Uterus (tissue), 3 donors: ENCODE measurements at regions not wholly inside any gene's neighbourhood (a gene's known extent, or its start where the extent isn't known, plus 50 kb on each side); places are given as distances from the start of the nearest gene placed in this dataset.
A peak's percentile ranks its signal among the peaks of the same experiment; 100 is the strongest.
"Not testable (repeated sequence)": the region's sequence is repeated elsewhere in the genome, so short reads cannot be mapped to it uniquely, and the experiment has no call there.

ENCODE experiments used
- DNase-seq, 2 donors: peaks; one replicate each; pipeline ENCODE4 v3.0.0-alpha.2; 2019 to 2020
- H3K27ac ChIP-seq, 2 donors: fragments of 200-600 bp; sonication (generic); 1 replicate in 1 of 2; 2 replicates in 1 of 2; pipeline ENCODE4 v1.5.1; 2016 to 2018
- H3K27me3 ChIP-seq, 2 donors: fragments of 200-600 bp; sonication (generic); one replicate each; pipeline ENCODE4 v1.5.1; 2018 to 2019; ENCODE audit warnings: control low read depth in 1 of 2
- H3K36me3 ChIP-seq, 2 donors: fragments of 200-600 bp; sonication (generic); one replicate each; pipeline ENCODE4 v1.5.1; 2019; ENCODE audit warnings: control low read depth in 1 of 2
- H3K4me1 ChIP-seq, 2 donors: fragments of 200-600 bp; sonication (generic); one replicate each; pipeline ENCODE4 v1.5.1; 2018 to 2019; ENCODE audit warnings: control low read depth in 1 of 2
- H3K4me3 ChIP-seq, 2 donors: fragments of 200-600 bp; sonication (generic); 1 replicate in 1 of 2; 2 replicates in 1 of 2; pipeline ENCODE4 v1.5.1; 2018 to 2019; ENCODE audit warnings: mild to moderate bottlenecking in 1 of 2
- H3K9me3 ChIP-seq, 2 donors: fragments of 200-600 bp; sonication (generic); one replicate each; pipeline ENCODE4 v1.5.1; 2019; ENCODE audit warnings: control low read depth in 1 of 2
- intact Hi-C: fragments of 100-400 bp; cut with DNase I; formaldehyde crosslinking; loops from one replicate; pipeline ENCODE4 v1.15.1; 2023; ENCODE audit warnings: low total_unique reads
- donor health status: DM: yes; HTN: yes; CAD: no.

GRCh38 chr14:19204827-19205226 is 229.3 kb downstream of the POTEG start:
- H3K4me3 ChIP-seq, intact Hi-C loops, H3K27ac ChIP-seq, H3K4me1 ChIP-seq, H3K27me3 ChIP-seq, H3K9me3 ChIP-seq, DNase-seq, H3K36me3 ChIP-seq: not testable (repeated sequence)

GRCh38 chr14:19216480-19216879 is 217.7 kb downstream of the POTEG start:
- H3K4me3 ChIP-seq, H3K27ac ChIP-seq, H3K4me1 ChIP-seq, DNase-seq, H3K9me3 ChIP-seq, intact Hi-C loops, H3K36me3 ChIP-seq, H3K27me3 ChIP-seq: not testable (repeated sequence)

- DNase-seq, H3K27me3 ChIP-seq, H3K9me3 ChIP-seq, intact Hi-C loops, H3K36me3 ChIP-seq, H3K27ac ChIP-seq, H3K4me3 ChIP-seq, H3K4me1 ChIP-seq: not testable (repeated sequence)
These were observed 214.7 kb downstream of the POTEG start for GRCh38 chr14:19219423-19219822.

- H3K27me3 ChIP-seq, DNase-seq, H3K27ac ChIP-seq, H3K36me3 ChIP-seq, H3K4me3 ChIP-seq, H3K4me1 ChIP-seq, intact Hi-C loops, H3K9me3 ChIP-seq: not testable (repeated sequence)
These were observed 202.7 kb downstream of the POTEG start for GRCh38 chr14:19231421-19231820.

- H3K27me3 ChIP-seq, H3K9me3 ChIP-seq, H3K27ac ChIP-seq, H3K36me3 ChIP-seq, H3K4me1 ChIP-seq, intact Hi-C loops, DNase-seq, H3K4me3 ChIP-seq: not testable (repeated sequence)
These were observed 200.1 kb downstream of the POTEG start for GRCh38 chr14:19234059-19234458.

GRCh38 chr14:19237656-19238055 is 196.5 kb downstream of the POTEG start:
- H3K9me3 ChIP-seq, H3K27ac ChIP-seq, DNase-seq, H3K4me3 ChIP-seq, H3K27me3 ChIP-seq, H3K36me3 ChIP-seq, H3K4me1 ChIP-seq, intact Hi-C loops: not testable (repeated sequence)

- intact Hi-C loops, H3K27me3 ChIP-seq, H3K27ac ChIP-seq, DNase-seq, H3K9me3 ChIP-seq, H3K4me1 ChIP-seq, H3K36me3 ChIP-seq, H3K4me3 ChIP-seq: not testable (repeated sequence)
These were observed 195.6 kb downstream of the POTEG start for GRCh38 chr14:19238584-19238983.

GRCh38 chr14:19239981-19240380 is 194.2 kb downstream of the POTEG start:
- H3K27ac ChIP-seq, H3K36me3 ChIP-seq, H3K4me3 ChIP-seq, H3K27me3 ChIP-seq, H3K9me3 ChIP-seq, intact Hi-C loops, H3K4me1 ChIP-seq, DNase-seq: not testable (repeated sequence)

- intact Hi-C loops, H3K9me3 ChIP-seq, H3K27ac ChIP-seq, DNase-seq, H3K4me1 ChIP-seq, H3K36me3 ChIP-seq, H3K27me3 ChIP-seq, H3K4me3 ChIP-seq: not testable (repeated sequence)
These were observed 193.8 kb downstream of the POTEG start for GRCh38 chr14:19240387-19240786.

- intact Hi-C loops, DNase-seq: not testable (repeated sequence)
These were observed 192.7 kb downstream of the POTEG start for GRCh38 chr14:19241451-19241850.

GRCh38 chr14:19242529-19242928 is 191.6 kb downstream of the POTEG start:
- H3K9me3 ChIP-seq, H3K4me1 ChIP-seq, DNase-seq, H3K27me3 ChIP-seq, H3K4me3 ChIP-seq, H3K27ac ChIP-seq, intact Hi-C loops, H3K36me3 ChIP-seq: not testable (repeated sequence)

More at GRCh38 chr14:19241451-19241850, 192.7 kb downstream of the POTEG start:
- not testable (repeated sequence) for H3K36me3 ChIP-seq, H3K27ac ChIP-seq, H3K27me3 ChIP-seq, H3K9me3 ChIP-seq, H3K4me3 ChIP-seq, H3K4me1 ChIP-seq

- H3K9me3 ChIP-seq, H3K27me3 ChIP-seq, intact Hi-C loops, H3K4me1 ChIP-seq, DNase-seq, H3K27ac ChIP-seq, H3K4me3 ChIP-seq, H3K36me3 ChIP-seq: not testable (repeated sequence)
These were observed 167.2 kb downstream of the POTEG start for GRCh38 chr14:19266908-19267307.

- H3K4me3 ChIP-seq, intact Hi-C loops, H3K27me3 ChIP-seq, H3K9me3 ChIP-seq, H3K4me1 ChIP-seq, H3K27ac ChIP-seq, H3K36me3 ChIP-seq: not testable (repeated sequence)
- DNase-seq, result peak in 1 of 2 donors; percentile 14
These were observed 166.5 kb downstream of the POTEG start for GRCh38 chr14:19267636-19268035.

GRCh38 chr14:19268047-19268627 is 166.0 kb downstream of the POTEG start:
- DNase-seq, intact Hi-C loops, H3K27ac ChIP-seq, H3K36me3 ChIP-seq, H3K27me3 ChIP-seq, H3K4me3 ChIP-seq, H3K9me3 ChIP-seq, H3K4me1 ChIP-seq: not testable (repeated sequence)
